Omental fat pad (tissue), 3 donors: ENCODE measurements at regions not wholly inside any gene's neighbourhood (a gene's known extent, or its start where the extent isn't known, plus 50 kb on each side); places are given as distances from the start of the nearest gene placed in this dataset.

ENCODE experiments used
- ATAC-seq: fragments of 150-250 bp; one replicate; pipeline ENCODE4 v1.9.1; 2016; ENCODE audit warnings: mild to moderate bottlenecking, moderate library complexity; ENCODE audit not compliant: low FRiP score
- DNase-seq: peaks from one replicate; pipeline ENCODE4 v3.0.0-alpha.2; 2019; ENCODE audit warnings: low spot score
- TF ChIP-seq, protein P1 (sequence below), 3 donors: fragments of 450-650 bp; IDR thresholded peaks; one replicate each; pipeline ENCODE4 v1.5.1; 2016 to 2017; ENCODE audit warnings: antibody characterized with exemption in 3 of 3, mild to moderate bottlenecking in 3 of 3, moderate library complexity in 2 of 3

DNA sequence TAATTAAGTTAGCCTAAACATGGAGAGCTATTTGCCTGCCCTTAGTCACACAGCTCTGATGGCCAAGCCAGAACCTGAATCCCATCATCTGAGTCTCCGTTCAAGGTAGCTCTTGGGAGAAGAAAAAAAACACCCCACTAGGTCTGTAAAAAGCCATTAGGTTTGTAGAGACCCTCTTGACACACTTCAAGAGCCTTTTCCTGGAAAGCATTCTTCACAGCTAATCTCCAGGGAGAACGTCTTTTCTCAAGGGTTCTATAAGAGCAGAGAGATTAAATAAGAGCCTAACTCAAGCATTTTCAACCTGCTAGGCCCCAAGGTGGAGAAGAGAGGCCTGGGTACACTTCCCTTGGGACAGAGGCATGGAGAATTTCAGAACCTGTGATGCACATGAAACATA lies 61.6 kb upstream of the NAV2 start:
- no peak for DNase-seq
- TF ChIP-seq, protein P1, sequence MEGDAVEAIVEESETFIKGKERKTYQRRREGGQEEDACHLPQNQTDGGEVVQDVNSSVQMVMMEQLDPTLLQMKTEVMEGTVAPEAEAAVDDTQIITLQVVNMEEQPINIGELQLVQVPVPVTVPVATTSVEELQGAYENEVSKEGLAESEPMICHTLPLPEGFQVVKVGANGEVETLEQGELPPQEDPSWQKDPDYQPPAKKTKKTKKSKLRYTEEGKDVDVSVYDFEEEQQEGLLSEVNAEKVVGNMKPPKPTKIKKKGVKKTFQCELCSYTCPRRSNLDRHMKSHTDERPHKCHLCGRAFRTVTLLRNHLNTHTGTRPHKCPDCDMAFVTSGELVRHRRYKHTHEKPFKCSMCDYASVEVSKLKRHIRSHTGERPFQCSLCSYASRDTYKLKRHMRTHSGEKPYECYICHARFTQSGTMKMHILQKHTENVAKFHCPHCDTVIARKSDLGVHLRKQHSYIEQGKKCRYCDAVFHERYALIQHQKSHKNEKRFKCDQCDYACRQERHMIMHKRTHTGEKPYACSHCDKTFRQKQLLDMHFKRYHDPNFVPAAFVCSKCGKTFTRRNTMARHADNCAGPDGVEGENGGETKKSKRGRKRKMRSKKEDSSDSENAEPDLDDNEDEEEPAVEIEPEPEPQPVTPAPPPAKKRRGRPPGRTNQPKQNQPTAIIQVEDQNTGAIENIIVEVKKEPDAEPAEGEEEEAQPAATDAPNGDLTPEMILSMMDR (IDR thresholded peaks at IDR 0.05) = no peak
- ATAC-seq = no peak

DNA sequence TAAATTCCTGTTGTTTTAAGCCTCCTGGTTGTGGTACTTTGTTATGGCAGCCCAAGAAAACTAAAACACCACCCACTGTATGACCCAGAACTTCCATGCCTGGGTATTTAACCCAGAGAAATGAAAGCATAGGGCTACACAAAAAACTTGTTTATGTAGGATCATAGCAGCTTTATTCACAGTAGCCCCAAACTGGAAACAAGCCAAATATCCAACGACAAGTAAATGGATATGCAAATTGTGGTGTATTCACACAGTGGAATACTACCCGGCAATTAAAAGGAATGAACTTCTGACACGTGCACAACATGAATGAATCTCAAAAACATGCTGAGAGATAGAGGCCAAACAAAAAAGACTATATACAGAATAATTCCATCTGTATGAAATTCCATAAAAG lies 62.2 kb upstream of the NAV2 start:
- DNase-seq = no peak
- TF ChIP-seq, protein P1 (IDR thresholded peaks at IDR 0.05) = no peak
- no peak for ATAC-seq

DNA sequence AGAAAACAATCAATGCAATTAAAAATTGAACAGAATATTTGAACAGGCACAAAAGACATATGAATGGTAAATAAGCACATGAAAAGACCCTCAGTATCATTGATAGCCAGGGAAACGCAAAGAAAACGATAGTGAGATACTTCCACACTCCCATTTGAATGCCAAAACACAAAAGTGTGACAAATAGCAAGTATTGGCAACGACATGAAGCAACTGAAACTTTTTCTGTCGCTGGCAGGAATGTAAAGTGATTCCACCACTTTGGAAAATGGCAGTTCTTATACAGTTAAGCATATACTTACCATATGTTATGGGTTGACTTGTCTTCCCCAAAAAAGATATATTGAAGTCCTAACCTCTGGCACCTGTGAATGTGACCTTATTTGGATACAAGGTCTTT lies 62.9 kb upstream of the NAV2 start:
- DNase-seq = no peak
- no peak for ATAC-seq

DNA sequence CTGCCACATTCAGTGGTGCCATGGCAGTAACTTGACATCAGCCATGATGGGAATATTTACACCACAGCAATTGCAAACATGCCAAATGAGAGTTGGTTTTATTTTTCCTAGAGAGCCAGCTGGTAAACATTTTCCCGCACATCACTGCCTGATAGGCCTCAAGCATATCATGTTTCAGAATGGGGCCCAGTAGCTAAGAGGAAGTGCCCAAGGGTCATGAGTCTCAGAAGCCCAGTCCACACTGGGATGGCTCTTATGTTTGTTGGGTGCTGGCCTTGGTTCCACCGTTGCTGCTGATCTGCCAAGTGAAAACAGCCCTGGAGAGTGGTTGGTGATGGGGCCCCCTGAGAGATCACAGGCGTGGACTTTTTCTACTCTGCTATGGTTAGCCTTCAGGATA lies 64.3 kb upstream of the NAV2 start:
- DNase-seq (no peak), ATAC-seq (no peak)
- TF ChIP-seq, protein P1 (IDR thresholded peaks at IDR 0.05) = no peak

More for the DNA sequence above, 62.9 kb upstream of the NAV2 start:
- TF ChIP-seq, protein P1 (IDR thresholded peaks at IDR 0.05) = no peak

DNA sequence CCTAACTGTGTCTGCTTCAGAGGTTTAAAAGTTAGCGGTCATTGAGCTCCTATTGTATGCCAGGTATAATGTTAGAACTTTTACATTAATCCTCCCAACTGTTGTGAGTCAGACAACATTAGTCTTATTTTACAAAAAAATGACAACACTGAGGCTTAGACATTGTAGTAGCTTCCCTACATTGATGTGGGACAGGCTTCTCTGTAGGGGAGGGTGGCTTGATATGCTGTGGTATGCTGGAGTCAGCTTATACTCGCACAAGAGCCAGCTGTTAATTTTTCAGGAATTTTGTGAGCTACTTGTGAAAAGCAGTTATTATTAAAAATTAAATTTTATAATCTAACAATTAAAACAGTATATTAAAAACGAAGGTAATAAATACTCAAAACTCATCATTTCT lies 64.8 kb upstream of the NAV2 start:
- TF ChIP-seq, protein P1 (IDR thresholded peaks at IDR 0.05) = no peak
- ATAC-seq = no peak
- no peak for DNase-seq

DNA sequence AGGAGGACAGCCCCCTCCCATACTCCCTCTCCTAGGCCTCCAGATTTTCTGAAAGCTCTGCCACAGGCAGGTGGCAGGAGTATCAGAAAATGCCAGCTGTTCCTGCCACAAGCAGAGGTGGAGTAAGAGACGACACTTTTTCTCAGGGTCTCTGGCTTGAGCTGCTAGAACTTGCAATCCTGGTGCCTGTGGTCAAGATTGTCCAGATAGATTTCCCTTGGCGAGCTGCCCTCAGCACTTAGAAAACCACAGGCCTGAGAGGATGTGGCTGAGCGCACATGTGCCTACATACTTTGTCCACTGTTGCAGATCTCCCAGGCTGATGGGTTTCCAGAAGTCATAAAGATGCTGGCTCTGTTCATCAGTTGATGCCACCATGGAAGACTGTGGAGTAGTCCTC lies 65.7 kb upstream of the NAV2 start:
- ATAC-seq = no peak
- DNase-seq = no peak
- TF ChIP-seq, protein P1 (IDR thresholded peaks at IDR 0.05) = no peak

DNA sequence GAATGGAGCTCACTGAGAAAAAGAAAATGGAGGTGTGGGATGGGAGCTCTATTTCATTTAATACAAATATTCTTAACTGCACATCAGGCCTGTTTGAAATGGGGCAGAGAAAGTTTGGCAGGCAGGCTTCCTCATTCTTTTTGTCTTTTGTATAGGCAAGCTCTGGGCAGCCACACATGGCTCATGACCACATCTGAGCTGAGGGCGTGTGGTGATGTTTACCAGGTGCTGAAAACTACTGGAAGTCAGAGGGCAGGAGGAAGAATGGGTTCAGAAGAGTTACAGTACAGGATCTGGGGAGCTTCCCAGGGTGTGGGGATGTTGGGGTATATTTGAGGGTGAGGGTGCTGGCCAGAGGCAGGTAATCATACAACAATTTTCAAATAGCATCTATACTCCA lies 66.3 kb upstream of the NAV2 start:
- no peak for ATAC-seq

More for the DNA sequence above, 66.3 kb upstream of the NAV2 start:
- no peak for DNase-seq
- TF ChIP-seq, protein P1 (IDR thresholded peaks at IDR 0.05) = no peak
